GM12891 (cell line): ENCODE measurements at regions not wholly inside any gene's neighbourhood (a gene's known extent, or its start where the extent isn't known, plus 50 kb on each side); places are given as distances from the start of the nearest gene placed in this dataset.

Source experiments
- PAX5 ChIP-seq: IDR thresholded peaks from 2 replicates; pipeline ENCODE4 v1.6.1; 2011; ENCODE audit warnings: low read length, moderate library complexity, mild to moderate bottlenecking; ENCODE audit not compliant: insufficient read depth, severe bottlenecking
- POLR2A ChIP-seq: IDR thresholded peaks from 2 replicates; pipeline ENCODE4 v1.6.1; 2011; ENCODE audit warnings: low read depth, low read length, control low read depth
- POLR2AphosphoS5 ChIP-seq: IDR thresholded peaks from 2 replicates; pipeline ENCODE4 v1.6.1; 2011; ENCODE audit warnings: low read depth, low read length, control low read depth
- POU2F2 ChIP-seq: IDR thresholded peaks from 2 replicates; pipeline ENCODE4 v1.6.1; 2011; ENCODE audit warnings: low read depth, mild to moderate bottlenecking, control low read depth, low read length, moderate library complexity
- SPI1 ChIP-seq: IDR thresholded peaks from 2 replicates; pipeline ENCODE4 v1.6.1; 2011; ENCODE audit warnings: low read depth, low read length, control low read depth
- TAF1 ChIP-seq: IDR thresholded peaks from 2 replicates; pipeline ENCODE4 v1.6.1; 2011; ENCODE audit warnings: low read depth, low read length, control low read depth

DNA sequence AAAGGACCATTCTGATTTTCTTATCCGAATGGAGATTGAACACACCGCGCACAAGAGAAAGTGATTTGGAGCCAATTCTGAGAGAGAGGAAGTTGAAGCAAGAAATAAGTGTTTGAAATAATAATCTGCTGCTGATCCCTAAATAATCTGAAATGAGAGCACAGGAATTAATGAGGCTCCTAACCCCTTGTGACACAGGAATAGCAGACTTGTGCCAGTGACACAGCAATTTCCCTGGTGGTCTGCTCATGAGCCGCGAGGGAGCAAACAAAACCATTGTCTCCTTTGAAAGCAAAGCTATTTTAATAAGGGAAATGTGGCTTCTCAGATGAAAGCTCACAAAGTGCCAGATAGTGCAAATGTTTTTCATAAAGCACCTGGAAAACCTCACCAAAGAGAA, 936.1 kb upstream of the WWC1 start:
- no peak for TF ChIP-seq POLR2A
- no peak for TF ChIP-seq POLR2AphosphoS5
- no peak for TF ChIP-seq SPI1
- no peak for TF ChIP-seq TAF1
- TF ChIP-seq POU2F2 = no peak
- no peak for TF ChIP-seq PAX5
